SK-N-SH treated with all-trans-retinoic acid at 6 μM for 48 hours (cell line): ENCODE measurements at regions not wholly inside any gene's neighbourhood (a gene's known extent, or its start where the extent isn't known, plus 50 kb on each side); places are given as distances from the start of the nearest gene placed in this dataset.

ENCODE experiments used
- CSDC2 ChIP-seq: fragments of 250-450 bp; sonication (Bioruptor Pico); IDR thresholded peaks from 2 replicates; pipeline ENCODE4 v1.5.0; 2020; ENCODE audit warnings: mild to moderate bottlenecking, moderate library complexity
- GLIS3 ChIP-seq: fragments of 250-450 bp; sonication (Bioruptor Pico); IDR thresholded peaks from 2 replicates; pipeline ENCODE4 v1.5.0; 2020; ENCODE audit warnings: mild to moderate bottlenecking, moderate library complexity
- OSR1 ChIP-seq: fragments of 250-450 bp; sonication (Bioruptor Pico); IDR thresholded peaks from 2 replicates; pipeline ENCODE4 v1.8.0; 2022; ENCODE audit warnings: moderate library complexity, mild to moderate bottlenecking, inconsistent platforms
- RARB ChIP-seq: fragments of 250-450 bp; sonication (Bioruptor Pico); IDR thresholded peaks from 2 replicates; pipeline ENCODE4 v1.8.0; 2021; ENCODE audit warnings: mild to moderate bottlenecking, moderate library complexity
- ZNF565 ChIP-seq: fragments of 450-650 bp; formaldehyde crosslinking; conservative IDR thresholded peaks from 2 replicates; pipeline ENCODE4 v1.5.0; 2020; ENCODE audit warnings: low read depth, mild to moderate bottlenecking, moderate library complexity
- TF ChIP-seq, protein P1 (sequence below): fragments of 250-450 bp; sonication (Bioruptor Pico); IDR thresholded peaks from 2 replicates; pipeline ENCODE4 v1.5.1; 2020; ENCODE audit warnings: low read depth, mild to moderate bottlenecking, moderate library complexity
- TF ChIP-seq, protein P2 (sequence below): fragments of 250-450 bp; sonication (Bioruptor Pico); IDR thresholded peaks from 2 replicates; pipeline ENCODE4 v1.8.0; 2020; ENCODE audit warnings: mild to moderate bottlenecking, moderate library complexity, borderline replicate concordance

DNA sequence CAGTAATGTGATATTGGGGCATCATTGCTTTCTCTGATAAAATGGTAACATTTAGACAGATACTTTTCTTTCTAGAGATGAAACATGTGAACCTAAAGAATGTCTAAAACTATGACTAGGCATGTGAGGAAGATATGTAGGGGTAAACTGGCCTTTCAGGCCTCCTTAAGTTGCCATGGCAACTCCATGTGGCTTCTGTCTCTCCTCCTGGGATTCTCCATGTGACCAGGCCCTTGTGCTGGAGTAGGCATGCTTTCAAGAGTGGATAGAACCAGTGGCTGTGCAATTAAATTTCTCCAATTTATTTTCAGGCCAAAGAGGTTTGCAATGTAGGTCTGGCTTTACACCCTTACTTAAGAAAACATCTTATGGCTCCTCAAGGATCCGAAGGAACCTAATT is 130.8 kb downstream of the OLFM4 start:
- TF ChIP-seq, protein P1, sequence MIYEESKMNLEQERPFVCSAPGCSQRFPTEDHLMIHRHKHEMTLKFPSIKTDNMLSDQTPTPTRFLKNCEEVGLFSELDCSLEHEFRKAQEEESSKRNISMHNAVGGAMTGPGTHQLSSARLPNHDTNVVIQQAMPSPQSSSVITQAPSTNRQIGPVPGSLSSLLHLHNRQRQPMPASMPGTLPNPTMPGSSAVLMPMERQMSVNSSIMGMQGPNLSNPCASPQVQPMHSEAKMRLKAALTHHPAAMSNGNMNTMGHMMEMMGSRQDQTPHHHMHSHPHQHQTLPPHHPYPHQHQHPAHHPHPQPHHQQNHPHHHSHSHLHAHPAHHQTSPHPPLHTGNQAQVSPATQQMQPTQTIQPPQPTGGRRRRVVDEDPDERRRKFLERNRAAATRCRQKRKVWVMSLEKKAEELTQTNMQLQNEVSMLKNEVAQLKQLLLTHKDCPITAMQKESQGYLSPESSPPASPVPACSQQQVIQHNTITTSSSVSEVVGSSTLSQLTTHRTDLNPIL (CRISPR knock-in tag) = no peak
- no peak for TF ChIP-seq RARB
- TF ChIP-seq, protein P2, sequence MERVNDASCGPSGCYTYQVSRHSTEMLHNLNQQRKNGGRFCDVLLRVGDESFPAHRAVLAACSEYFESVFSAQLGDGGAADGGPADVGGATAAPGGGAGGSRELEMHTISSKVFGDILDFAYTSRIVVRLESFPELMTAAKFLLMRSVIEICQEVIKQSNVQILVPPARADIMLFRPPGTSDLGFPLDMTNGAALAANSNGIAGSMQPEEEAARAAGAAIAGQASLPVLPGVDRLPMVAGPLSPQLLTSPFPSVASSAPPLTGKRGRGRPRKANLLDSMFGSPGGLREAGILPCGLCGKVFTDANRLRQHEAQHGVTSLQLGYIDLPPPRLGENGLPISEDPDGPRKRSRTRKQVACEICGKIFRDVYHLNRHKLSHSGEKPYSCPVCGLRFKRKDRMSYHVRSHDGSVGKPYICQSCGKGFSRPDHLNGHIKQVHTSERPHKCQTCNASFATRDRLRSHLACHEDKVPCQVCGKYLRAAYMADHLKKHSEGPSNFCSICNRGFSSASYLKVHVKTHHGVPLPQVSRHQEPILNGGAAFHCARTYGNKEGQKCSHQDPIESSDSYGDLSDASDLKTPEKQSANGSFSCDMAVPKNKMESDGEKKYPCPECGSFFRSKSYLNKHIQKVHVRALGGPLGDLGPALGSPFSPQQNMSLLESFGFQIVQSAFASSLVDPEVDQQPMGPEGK (CRISPR knock-in tag) = no peak
- TF ChIP-seq CSDC2 (CRISPR knock-in tag) = no peak
- TF ChIP-seq ZNF565 (CRISPR knock-in tag) = no peak
- TF ChIP-seq GLIS3 (CRISPR knock-in tag) = no peak
- no peak for TF ChIP-seq OSR1 (CRISPR knock-in tag)
